Hematopoietic multipotent progenitor cell treated with erythropoietin and hydrocortisone succinate and interleukin-3 and kit ligand, for 6 days (in vitro differentiated cells): ENCODE measurements at regions not wholly inside any gene's neighbourhood (a gene's known extent, or its start where the extent isn't known, plus 50 kb on each side); places are given as distances from the start of the nearest gene placed in this dataset.
"Not testable (repeated sequence)": the region's sequence is repeated elsewhere in the genome, so short reads cannot be mapped to it uniquely, and the experiment has no call there.

Experiments used
- DNase-seq: peaks from one replicate; pipeline ENCODE4 v3.0.0-alpha.2; 2015

DNA sequence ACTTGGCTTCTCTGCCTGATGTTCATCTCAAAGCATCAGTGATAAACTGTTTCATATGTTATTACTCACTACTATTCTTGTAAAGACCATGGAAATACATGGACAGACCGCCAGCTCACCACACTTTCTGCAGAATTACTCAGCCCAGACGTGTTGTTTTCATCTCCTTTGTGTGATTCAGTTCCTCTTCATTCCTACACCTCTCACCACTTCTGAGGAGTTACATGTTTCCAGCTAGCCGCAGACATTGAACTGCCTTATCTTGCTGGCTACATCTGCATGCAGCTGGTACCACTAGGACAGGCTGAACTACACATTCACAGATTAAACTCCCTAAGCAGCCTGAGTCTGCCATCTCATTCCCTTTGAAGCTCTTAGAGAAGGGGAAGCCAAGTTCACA lies 443.2 kb upstream of the FGF16 start:
- DNase-seq = peak; percentile 55

DNA sequence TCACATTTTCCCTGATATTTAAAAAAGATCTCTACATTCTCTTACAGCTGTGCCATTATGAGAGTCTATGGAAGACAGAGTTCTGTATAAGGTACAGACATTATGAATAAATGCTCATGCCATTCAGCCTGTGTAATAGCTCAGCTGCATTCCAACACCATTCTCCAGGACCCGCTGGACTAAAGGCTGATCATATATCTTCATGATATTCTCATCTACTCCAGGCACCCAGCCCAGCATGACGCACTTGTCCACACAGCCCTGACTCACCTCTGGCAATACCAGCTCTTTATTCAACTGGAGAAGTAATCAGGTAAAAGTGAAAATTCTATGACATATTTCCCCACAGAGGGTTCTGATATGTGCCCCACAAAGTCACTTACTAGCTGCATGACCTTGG lies 437.5 kb upstream of the FGF16 start:
- no peak for DNase-seq

DNA sequence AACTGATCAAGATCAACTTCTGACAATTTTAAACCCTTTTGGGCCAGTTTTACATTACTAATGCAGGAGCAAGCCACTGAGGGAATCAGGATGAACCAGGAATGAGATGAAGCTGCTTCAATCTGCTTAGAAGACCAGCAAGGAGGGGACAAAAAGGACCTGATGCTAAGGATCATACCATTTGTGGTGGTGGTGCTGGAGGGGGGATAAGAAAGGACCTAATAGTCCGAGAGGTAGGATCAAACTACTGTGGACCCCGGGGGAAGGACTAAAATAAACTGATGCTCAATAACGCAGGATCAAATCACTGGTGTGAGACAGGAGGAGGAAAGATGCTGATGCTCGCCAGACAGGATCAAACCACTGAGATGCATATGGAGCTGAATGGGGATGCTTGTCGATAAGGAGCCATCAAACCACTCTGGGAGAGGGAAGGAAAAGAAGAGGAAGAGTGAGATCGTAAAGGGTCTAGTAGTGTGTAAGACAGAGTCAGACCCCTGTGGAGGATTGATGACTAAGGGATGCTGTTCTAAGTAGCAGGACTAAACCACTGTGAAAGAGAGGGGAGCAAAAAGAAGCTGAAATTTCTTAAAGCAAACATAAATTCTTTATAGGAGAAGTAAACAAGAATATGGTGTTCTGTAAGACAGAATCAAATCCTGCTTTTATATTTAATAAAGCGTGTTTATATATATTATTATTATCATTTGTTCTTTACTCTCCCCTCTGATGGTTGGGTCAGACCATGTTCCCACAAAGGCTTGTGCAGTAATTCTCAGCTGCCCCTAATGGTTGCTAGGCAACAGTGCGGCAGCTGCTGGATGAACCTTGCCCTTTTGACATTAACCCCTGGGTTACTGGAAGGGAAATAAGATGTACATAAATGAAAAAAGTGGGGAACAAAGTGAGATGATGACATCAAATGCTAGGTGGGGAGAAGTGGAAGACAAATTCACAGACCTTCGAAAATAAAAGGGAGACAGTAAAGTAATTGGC lies 432.5 kb upstream of the FGF16 start:
- DNase-seq = no peak

DNA sequence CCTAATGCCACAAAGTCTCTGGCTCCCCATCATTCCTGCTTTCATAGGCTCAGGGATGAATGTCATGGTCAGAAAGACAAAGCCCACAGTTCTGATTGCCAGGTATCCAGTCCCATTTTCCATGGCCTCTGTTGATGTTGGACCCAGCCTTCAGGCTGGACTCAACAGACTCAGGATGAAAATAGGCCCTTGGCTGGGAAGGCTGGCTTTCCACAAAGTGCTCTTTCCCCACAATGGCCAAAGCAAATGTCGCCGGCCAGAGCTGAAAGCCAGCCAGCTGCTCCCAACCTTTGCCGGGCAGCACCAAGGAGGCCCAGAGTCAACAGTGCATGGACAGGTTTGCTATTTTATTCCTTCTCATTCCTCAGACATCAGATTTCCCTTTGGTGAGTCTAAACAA lies 430.1 kb upstream of the FGF16 start:
- DNase-seq = no peak

DNA sequence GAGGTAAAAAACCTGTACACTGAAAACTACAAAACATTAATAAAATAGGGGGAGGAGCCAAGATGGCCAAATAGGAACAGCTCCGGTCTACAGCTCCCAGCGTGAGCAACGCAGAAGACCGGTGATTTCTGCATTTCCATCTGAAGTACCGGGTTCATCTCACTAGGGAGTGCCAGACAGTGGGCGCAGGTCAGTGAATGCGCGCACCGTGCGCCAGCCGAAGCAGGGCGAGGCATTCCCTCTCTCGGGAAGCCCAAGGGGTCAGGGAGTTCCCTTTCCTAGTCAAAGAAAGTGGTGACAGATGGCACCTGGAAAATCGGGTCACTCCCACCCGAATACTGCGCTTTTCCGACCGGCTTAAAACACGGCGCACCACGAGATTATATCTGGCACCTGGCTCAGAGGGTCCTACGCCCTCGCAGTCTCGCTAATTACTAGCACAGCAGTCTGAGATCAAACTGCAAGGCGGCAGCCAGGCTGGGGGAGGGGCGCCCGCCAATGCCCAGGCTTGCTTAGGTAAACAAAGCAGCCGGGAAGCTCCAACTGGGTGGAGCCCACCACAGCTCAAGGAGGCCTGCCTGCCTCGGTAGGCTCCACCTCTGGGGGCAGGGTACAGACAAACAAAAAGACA lies 400.9 kb upstream of the FGF16 start:
- not testable (repeated sequence) for DNase-seq

DNA sequence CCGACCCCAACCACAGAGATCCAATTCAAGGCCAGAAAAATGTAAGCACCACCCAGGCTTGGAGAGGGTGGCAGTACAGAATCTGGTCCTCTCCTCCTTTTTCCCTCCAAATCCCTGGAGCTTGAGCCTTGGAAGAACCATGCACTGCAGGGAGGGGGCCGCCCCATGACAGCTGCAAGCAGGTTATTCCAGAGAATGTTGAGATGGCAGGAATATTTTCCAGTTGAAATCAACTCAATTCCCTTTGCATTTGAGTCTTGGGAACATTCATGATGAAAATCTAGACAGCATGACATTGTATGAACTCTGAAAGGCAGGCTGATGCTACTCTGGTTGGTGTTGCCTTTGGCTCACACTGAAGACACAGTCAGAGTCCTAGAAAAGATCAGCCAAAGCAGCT lies 386.6 kb upstream of the FGF16 start:
- no peak for DNase-seq

DNA sequence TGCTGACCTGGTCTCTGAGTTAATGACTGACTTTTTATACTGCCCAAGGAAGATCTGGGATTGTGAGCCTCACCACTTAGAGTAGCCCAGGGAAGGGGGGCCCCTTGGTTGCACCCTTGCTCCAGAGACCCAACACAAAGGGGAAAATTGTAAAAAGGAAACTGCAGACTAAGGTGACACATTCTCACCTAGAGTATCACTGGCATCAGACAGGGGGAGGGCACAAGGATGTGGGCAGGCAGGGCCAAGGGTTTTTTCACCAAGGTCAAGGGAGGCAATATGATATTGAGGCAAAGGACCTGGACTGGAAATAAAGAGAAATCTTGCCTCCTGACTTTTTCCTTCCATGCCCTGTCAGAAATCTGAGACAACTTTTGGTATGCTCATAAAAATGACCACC lies 386.2 kb upstream of the FGF16 start:
- no peak for DNase-seq

DNA sequence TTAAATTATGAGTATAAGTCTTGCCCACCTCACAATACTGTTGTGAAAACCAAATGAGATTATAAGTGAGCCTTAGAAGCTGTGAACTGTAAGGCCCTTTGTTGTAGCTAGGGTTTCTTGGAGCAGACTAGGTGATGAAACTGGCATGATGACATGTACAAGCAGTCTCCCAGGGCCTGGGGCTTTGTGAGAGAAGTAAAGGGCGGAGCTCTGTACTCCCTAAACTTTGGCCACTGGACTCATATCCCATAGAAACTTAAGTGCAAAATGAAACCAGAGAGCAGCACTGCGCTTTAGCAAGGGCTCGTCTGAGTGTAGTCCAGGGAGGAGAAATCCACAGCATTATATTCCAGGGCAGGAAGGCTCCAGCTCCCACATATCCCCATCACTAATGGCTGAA lies 385.6 kb upstream of the FGF16 start:
- no peak for DNase-seq

DNA sequence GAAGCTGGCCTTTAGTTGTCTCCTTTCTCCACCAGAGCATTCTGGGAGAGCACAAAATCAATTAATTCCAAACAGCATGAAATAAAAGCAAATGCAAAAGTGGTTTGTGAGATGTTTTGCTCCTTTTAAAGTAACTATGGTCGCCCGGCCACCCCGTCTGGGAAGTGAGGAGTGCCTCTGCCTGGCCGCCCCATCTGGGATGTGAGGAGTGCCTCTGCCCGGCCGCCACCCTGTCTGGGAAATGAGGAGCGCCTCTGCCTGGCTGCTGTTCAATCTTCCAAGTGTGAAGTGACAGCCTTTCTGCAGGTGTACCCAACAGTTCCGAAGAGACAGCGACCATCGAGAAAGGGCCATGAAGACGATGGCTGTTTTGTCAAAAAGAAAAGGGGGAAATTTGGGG lies 381.3 kb upstream of the FGF16 start:
- DNase-seq = no peak

DNA sequence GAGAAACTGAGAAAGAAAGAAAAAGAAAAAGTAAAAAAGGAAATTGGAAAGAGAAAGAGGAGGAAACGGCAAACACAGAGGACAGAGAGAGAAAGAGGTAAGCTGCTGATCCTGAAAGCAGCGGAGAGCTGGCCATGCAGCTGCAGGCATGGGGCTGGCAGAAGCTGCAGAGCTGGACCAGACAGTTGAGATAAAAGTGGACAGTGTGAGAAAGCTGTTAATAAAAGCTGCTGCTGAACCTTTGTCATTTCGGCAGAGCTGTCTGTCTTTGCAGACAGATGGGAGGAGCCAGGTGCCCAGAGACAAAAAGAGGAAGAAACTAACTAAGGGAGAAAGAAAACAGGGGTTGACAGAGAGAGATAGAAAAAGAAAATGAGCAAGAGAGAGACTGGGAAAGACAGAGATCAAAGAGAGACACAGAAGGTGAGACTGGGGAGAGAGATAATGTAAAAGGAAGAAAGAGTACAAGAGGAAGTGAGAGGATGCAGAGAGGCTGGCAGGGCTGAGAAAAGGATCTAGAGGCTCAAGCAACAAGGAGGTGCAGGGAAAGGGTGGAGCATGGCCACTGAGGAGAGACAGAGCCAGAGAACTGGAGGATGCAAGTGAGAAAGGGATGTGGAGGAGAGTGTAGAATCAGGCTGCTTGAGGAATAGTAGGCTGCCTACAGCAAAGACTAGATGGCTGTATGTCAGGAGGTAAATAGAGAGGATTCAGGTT lies 376.8 kb upstream of the FGF16 start:
- peak; percentile 5 for DNase-seq

DNA sequence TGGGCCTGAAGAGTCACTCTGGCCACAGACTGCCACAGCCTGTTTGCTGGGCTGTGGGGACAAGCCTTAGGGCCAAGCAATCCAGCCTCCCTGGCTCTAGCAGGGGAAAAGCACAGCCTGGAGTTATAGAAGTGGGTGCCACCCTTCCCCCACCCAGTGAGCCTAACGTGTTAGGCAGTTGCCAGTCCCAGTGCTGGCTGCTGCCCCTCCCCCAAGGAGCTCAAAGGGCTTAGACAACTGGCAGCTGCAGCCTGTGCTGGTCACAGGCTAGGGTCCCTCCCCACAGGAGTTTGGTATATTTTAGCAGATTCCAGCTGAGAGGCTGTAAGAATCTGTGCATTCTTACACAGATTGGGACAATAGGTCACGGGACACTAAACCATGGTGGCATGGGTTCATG lies 370.3 kb upstream of the FGF16 start:
- DNase-seq = no peak

DNA sequence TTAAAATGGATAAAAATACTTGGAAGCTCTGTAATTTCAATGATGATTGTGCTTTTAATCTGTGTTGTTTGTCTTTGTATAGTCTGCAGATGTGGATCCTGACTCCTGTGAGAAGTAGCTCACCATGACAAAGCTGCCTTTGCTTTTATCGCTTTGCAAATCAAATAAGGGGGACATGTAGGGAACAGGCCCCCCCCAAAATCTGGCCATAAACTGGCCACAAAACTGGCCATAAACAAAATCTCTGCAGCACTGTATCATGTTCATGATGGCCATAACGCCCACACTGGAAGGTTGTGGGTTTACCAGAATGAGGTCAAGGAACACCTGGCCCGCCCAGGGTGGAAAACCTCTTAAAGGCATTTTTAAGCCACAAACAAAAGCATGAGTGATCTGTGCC lies 366.0 kb upstream of the FGF16 start:
- not testable (repeated sequence) for DNase-seq

DNA sequence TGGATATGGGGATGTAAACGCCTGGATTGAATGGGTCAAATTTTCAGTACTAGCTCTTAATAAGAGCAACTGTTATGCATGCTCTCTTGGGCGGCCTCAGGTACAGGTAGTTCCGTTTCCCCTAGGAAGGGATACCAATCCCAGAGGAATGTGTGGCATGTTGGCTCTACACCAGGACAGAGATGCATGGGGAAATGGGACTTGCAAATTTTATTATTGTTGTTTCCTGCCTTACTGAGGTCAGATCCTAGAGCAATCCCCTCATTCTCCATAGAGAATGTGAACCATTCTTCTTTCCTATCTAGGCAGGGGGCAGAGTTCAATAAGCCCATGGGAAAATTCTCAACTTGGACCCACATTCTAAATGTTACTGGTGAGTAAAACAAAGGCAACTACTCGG lies 361.8 kb upstream of the FGF16 start:
- DNase-seq = no peak

DNA sequence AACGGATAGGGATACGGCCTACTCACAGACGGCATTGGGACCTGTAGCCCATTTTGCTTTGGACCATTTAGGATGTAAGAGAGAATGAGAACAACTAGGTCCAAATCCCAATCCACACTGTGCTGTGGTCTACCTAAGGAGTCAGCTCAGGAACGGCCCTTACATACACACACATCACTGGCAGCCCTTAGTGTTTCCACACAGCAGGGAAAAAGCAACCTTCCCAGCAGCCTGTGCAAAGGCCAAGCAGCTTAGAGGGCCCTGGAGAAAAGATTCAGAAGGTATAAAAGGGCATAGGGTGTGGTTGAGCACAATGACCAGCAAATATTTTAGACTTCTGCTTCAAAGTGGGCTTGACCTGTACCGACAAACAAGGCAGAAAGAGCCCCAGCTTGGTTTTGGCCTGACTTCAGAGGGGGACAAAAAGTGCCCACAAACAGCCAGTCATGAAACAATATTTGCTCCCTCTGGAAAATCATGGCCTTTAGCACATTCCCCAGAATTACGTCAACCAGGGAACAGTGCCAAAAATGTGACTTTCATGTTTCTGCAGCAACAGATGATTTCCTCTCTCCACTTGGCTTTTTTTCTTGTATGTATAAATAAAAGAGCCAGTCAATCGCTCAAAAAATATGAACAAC lies 359.5 kb upstream of the FGF16 start:
- no peak for DNase-seq

DNA sequence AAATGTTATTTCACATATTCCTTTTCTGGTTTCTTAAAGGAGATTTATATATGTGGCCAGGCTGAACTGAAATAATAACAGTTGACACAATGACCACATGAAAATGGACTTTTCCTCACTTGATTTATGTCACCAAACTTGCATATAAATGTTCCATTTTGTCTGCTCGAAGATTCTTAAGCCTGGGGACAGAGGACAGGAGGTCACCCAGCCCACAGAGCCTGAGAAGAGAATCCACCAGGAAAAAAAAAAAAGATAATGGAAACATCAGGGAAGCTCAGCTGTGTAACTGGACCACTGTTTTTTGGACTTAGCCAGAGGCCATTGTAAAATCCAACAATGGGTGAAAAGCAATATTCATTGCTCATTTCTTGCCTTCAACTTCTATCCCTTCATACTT lies 359.0 kb upstream of the FGF16 start:
- no peak for DNase-seq

DNA sequence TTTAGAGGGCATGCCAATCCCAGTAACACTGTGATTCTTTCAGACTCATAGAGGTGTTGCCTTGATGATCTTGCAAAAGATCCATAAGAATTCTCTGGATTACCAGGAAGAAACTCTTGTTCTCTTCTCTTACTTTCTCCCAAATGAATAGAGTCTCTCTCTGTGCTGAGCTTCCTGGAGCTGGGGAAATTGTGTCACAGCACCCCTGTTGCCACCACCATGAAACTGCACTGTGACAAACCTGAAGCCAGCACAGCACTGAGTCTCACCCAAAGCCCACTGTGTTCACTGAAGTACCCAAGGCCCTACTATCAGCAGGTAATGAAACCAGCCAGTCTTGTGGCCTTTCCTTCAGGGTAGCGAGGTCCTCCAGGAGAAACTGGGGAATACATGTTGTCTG lies 332.7 kb upstream of the FGF16 start:
- no peak for DNase-seq

DNA sequence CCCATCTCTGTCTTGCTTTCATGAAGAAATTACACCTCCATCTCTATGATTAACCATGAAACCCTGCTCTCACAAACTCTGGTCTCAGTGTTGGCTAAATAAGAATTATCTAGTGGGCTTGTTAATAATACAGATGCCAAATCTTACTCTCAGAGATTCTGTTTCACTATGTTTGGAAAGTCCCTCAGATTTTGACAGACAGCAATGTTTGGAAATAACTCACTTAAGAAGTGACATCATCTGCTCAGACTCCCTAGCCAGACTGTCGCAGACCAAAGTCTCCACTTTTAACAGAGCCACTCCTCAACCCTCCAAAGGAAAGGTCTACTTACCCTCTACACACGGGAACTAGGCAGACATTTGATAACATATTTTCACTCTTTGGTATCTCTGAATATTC lies 328.5 kb upstream of the FGF16 start:
- DNase-seq = no peak

DNA sequence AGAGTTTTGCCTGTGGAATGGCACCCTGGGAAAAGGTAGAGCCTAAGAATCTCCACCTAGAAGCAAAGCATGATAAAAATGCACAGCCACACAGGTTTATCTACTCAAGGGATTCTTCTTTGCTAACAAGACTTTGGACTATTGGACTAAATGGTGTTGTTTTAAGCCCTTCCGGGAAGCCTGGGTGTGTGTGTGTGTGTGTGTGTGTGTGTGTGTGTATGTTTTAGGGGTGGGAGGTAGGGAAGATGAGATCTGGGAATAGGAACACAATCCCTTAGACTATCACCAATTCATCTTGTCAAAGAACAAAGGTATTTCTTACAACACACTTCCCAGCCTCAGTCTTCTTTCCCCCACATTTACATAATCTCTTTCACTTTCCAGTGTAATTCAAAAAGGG lies 327.5 kb upstream of the FGF16 start:
- DNase-seq = no peak

DNA sequence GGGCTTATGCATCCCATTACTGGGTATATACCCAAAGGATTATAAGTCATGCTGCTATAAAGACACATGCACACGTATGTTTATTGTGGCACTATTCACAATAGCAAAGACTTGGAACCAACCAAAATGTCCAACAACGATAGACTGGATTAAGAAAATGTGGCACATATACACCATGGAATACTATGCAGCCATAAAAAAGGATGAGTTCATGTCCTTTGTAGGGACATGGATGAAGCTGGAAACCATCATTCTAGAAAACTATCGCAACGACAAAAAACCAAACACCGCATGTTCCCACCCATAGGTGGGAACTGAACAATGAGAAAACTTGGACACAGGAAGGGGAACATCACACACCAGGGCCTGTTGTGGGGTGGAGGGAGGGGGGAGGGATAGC lies 323.3 kb upstream of the FGF16 start:
- not testable (repeated sequence) for DNase-seq

DNA sequence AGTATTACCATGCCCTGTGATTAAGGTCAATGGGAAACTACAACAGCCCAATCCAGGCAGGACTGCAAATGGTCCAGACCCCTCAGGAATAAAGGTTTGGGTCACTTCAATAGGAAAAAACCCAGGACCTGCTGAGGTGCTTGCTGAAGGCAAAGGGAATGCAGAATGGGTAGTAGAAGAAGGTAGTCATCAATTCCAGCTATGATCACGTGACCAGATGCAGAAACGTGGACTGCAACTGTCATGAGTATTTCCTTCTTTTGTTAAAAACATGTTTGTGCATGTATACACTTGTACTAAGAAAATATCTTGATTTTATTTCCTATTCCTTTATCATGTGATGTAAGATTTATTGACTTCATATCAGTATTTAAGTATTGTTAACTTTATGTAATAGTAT lies 319.6 kb upstream of the FGF16 start:
- not testable (repeated sequence) for DNase-seq

DNA sequence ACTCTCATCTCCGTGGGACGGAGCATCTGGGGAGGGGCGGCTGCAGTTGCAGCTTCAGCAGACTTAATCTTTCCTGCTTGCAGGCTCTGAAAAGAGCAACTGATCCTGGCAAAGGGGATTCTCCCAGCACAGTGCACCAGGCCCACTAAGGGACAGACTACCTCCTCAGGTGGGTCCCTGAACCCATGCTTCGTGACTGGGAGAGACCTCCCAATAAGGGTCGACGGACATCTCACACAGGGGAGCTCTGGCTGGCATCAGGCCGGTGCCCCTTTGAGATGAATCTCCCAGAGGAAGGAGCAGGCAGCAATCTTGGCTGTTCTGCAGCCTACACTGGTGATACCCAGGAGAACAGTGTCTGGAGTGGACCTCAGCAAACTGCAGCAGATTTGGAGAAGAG lies 303.3 kb upstream of the FGF16 start:
- DNase-seq = no peak

DNA sequence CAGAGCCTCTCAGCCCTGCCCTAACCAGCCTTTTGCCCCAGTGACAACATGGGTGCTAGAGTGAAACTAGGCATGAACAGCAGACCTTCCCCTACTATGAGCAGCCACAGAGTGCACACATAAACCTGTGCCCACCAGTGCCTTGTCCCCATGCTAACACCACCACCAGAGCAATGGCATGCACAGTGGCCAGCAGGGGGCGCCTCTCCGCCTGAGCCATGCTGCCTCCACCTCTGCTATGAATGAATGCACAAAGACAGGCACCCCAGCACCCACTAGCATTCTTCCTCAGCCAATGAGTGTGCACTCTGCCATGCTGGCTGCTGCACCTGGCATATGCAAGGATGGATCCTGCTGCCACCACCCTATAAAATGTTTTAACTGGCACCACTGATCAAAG lies 286.9 kb upstream of the FGF16 start:
- DNase-seq = peak; percentile 2

DNA sequence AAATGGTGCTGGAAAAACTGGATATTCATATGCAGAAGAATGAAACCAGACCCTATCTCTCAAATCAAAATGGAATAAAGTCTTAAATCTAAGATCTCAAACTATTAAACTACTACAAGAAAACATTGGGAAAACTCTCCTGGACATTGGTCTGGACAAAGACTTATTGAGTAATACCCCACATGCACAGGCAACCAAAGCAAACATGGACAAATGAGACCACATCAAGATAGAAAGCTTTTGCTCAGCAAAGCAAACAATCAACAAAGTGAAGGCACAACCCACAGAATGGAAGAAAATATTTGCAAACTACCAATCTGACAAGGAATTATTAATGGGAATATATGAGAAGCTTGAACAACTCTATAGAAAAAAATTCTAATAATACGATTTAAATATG lies 284.4 kb upstream of the FGF16 start:
- no peak for DNase-seq
